ELF-1 (cell line): ENCODE measurements at regions not wholly inside any gene's neighbourhood (a gene's known extent, or its start where the extent isn't known, plus 50 kb on each side); places are given as distances from the start of the nearest gene placed in this dataset.

Experiments used
- DNase-seq: peaks from one replicate; pipeline ENCODE4 v3.0.0-alpha.2; 2016; ENCODE audit warnings: low read depth, low spot score

DNA sequence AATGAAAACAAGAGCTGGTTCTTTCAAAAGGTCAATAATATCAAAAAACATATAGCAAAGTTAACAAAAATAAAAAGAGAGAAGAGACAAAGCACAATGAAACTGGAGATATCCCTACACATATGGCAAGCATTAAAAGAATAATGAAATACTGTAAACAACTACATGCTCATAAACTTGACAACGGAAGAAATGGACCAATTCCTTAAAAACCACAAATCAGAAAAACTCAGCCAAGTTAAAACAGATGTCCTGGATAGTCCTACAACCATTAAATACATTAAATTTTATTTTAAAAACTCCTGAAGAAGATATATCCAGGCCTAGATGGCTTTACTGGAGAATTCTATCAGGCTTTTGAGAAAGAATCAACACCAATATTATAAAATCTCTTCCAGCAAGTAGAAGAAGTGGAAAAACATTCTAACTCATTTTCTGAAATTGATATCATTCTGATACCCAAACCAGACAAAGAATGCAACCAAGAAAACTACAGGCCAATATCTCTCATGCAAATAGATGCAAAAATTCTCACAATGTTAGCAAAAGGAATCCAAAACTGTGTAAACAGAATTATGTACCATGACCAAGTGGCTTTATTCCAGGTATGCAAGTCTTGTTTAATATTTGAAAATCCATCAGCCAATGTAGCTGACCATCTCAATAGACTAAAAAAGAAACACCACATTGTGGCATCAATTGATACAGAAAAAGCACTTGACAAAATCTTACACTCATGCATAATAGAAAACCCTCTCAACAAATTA, 56.1 kb upstream of the LRRC7 start:
- no peak for DNase-seq

DNA sequence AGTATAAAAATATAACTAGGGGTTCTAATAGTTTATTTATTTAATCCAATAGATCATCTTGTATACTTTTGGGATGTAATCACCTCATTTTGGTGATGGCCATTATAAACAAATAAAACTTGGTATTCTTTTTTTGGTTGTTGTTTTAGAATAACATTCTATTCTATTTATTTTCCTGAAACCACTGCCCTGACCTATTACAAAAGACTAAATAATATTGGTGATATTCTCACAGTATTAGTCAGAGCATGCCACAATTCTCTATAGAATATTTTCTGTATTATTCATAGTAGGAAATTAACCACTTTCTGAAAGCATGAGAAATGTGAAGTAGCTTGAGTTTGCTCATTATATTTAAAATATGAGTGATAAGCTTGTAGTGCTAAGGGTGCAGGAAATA, 54.1 kb upstream of the LRRC7 start:
- DNase-seq = no peak
